HG02759 (cell line): ENCODE measurements at regions not wholly inside any gene's neighbourhood (a gene's known extent, or its start where the extent isn't known, plus 50 kb on each side); places are given as distances from the start of the nearest gene placed in this dataset.
A peak's percentile ranks its signal among the peaks of the same experiment; 100 is the strongest.
"Not testable (repeated sequence)": the region's sequence is repeated elsewhere in the genome, so short reads cannot be mapped to it uniquely, and the experiment has no call there.

ENCODE experiments used
- ATAC-seq: cut with Tn5 transposase; IDR thresholded peaks from one replicate; pipeline ENCODE4 v1.9.1; 2021; ENCODE audit warnings: mild to moderate bottlenecking, moderate library complexity; ENCODE audit not compliant: unreplicated experiment

DNA sequence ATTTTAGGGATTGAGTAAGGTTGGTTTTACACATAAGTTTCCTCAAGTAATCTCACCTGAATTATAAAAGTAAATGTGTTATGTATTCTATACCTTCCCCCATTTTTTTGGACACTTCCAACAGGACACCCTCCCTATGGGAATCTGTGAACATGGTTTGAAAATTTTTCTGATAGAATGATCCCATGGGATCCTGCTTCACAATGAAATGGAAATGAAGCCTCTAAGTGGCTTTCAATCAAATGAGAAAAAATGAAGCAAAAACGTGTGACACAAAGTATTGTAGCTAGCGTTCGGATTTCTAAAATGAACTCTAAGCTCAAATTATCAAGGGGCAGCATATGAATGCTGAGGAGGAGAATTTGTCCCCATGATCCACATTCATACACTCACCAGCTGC lies 1006.8 kb downstream of the ADGRL2 start:
- no peak for ATAC-seq

DNA sequence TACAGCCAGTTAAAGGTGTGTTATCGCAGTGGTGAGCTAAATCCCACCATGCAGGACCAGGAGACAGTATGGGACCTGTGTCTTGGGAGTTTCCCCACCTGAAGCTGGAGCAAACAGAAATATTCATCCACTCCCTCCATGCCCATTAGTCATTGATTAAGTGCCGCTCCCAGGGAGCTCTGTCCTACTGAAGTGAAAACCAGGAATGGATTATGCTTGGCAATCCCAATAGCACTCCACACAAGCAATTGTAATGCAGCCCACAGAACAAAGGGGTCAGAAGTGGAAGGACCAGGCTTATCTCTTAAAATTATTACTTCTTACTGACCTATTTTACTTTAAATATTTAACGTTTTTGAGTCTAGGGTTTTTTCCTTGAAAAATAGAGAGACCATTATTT lies 1005.4 kb downstream of the ADGRL2 start:
- no peak for ATAC-seq

GRCh38 chr1:82801176-82801575 lies 1000.4 kb downstream of the ADGRL2 start:
- no peak for ATAC-seq

DNA sequence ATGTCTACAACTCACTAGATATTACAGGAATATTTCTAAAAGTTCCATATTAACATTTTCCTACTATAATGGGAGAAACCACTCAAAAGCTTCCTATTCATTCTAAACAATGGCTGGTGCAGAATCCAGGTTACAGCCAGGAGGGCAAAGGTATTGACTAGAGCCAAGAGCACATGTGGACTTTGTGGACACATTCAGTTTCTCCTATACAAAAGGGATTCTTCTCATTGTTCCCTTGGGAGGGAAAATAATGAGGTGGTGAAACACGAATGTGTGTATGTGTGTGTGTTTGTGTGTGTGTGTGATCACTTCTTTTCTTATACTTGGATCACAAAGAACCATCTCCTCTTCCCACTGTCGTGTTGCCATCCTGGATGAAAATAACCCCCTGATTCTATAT lies 1000.0 kb downstream of the ADGRL2 start:
- ATAC-seq, result no peak

DNA sequence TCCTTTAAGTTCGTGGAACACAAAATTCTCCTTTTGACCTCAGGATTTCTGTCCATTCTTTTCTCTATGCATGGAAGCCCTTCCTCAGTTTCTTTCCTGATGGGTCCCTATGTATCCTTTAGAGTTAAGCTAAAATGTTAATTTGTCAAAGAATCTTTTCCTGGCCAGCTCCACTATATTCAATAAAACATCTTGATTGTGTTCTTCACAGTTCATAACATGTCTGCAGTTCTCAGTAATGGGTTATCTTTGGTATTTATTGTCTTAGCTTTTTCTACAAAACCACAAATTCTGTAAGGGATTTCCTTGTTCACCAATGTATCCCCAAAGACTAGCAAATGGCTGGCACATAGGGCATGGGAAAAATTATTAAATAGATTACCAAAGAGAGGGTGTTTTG lies 998.5 kb downstream of the ADGRL2 start:
- ATAC-seq, result no peak

DNA sequence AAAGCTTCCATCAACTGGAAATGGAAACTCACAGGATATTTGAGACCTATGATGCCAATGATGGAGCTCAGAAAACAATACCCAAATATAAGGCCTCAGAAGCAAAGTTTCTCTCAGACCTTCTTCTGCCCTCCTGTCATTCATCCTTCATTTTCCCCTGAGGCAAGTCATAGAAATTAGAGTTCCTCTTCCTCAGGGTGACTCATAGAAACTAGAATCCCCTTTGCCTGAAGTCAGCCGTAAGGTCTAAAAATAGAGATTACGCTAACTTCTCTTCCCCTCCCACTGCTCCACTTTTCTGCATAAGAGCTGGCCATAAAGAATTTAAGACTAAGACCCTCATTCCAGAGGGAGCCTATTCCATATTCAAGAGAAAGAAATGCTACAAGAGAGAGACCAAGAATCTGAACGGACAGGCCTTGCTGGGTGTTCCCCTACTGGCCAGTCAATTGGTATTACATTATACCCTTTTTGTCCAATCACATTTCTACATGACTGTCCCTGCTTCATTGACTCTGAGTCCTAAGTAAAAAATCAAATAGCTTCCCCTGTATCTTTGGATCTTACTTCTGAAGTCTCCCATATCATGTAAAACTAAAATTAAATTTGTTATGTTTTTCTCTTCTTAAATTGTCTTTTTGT lies 994.9 kb downstream of the ADGRL2 start:
- peak; percentile 69 for ATAC-seq

DNA sequence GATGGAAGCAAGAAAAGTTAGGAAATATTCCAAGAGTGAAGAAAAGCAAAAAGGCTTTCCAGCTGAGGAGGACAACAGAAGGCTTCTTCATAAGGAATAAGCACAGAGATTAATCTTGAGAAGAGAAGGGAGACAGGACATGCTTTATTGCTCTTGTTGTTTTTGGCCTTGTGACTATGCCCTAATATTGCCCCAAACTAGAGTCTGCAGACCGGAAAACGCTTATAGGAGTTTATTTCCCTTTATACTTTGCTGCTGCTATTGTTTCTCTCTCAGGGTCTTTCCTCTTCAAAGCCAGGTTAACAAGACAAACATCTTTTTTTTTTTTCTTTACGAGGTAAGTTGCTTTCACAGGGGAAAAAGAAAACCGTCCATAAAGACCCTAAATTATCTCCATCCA lies 991.4 kb downstream of the ADGRL2 start:
- no peak for ATAC-seq

DNA sequence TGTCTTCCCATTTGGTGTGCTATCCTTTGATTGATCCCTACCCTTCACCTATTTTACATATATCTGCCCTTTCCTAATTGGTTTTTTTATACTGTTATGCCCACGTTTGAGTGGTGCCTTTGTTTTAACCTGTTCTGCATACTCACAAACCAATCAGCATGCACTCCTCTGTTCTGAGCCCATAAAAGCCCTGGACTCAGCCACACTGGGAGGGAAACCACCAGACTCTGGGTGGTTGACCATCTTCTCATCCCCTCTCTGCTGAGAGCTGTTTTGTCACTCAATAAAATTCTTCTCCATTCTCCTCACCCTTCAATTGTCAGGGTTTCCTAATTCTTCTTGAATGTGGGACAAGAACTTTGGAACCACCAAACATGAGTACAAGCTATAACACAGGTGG lies 989.8 kb downstream of the ADGRL2 start:
- no peak for ATAC-seq

GRCh38 chr1:82788660-82789059 lies 987.9 kb downstream of the ADGRL2 start:
- ATAC-seq, result no peak

DNA sequence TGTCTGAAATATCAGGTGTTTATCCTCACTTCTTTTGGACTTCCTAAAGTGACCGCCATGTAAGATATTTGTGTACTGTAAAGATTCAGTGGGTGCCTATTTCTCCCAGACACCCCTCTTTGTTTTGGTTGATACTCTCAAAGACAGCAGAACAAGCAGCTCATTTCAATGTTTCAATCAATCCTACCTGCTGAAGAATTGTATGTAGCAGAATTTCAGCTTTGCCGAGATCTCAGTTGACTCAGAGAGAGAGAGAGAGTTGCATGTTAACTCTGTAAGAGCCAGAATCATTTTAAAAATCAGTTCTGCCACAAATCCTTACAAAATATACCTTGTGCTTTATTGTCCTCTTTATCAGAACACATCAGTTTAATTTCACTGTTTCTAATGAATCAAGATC lies 987.3 kb downstream of the ADGRL2 start:
- ATAC-seq, result no peak

DNA sequence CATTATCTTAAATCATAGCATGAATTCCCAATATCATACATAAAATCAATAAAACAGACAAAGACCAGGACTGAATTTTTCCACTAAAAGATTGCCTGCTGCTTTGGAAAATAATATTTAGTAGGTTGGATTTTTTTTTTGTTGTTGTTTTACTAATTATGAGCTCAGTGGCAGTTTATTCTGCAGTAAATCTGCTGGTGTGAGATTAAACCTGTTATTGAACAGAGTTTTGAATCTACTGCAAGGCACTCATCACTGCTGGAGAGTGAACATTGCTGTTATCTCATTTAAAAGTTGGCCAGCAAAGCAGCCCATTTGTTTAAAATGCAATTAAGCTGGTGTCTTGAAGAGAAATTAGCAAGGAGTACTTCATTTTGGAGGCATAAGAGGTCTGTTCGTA lies 986.1 kb downstream of the ADGRL2 start:
- no peak for ATAC-seq

DNA sequence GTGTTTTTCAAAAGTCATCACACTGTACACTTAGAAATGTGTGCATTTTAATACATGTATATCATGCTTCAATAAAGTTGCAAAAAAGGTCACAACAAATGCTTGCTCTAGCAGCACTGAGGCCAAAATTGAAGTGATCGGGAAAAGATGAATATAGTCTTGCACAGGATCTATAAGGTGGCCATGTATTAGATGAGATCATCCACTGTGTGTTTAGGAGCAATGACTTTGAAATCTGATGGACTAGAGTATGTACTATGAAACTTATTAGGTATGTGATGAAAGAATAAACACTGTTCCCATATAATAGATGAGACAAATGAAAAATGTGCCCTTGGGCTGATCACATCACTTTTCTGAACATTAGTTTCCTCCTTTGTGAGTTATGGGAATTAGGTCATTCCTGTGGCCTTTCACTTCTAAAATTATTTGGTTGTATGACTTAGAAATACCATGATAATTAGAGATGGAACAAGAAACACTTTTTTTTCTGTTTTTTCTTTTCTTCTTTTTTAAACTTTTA lies 984.6 kb downstream of the ADGRL2 start:
- no peak for ATAC-seq

- ATAC-seq, result no peak
Observed at GRCh38 chr1:82783044-82783443, 982.3 kb downstream of the ADGRL2 start.

DNA sequence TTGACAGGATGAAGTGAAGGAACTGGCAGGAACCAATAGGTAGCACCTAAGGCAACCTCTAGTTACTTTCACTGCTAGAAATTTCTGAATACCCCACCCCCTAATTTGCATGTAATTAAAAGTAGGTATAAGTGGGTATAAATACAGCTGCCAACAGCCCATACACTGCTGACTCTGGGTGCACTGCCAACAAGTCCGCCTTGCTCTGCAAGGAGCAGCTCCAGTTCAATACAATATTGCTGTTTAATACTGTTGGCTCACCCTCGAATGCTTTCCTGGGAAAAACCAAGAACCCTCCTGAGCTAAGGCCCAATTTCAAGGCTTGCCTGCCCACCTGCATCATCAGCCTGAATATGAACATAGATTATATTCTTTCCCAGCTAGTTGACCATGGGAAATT lies 981.9 kb downstream of the ADGRL2 start:
- ATAC-seq, result no peak

DNA sequence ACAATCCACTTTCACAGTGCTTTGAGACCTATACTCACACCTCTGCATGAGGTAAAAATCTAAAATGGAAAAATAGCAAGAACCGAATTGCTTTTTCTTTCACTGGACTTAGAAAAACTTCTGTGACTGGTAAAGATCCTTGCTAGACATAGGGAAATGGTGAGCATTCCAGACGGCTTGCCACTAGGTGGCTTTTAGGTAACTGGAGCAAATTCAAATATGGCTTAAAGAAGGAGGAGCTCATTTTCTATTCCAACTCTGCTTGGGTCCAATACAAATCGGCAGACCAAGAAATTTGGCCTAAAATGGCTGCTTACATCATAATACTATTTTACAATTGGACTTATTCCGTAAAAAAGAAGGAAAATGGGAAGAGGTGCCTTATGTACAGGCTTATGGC lies 977.9 kb downstream of the ADGRL2 start:
- ATAC-seq, result no peak

DNA sequence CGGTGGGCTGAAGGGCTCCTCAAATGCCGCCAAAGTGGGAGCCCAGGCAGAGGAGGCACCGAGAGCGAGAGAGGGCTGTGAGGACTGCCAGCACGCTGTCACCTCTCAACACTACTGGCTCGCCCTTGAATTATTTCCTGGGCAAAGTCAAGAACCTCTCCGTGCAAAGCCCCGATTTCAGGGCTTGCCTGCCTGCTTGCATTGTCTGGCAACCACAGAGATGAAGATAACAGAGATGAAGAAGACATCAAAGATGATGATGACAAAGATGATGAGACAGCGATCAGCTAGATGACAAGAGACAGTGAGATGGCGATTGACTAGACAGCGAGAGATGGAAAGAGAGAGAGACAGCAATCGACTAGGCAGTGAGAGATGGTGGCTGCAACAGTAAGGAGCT lies 976.5 kb downstream of the ADGRL2 start:
- ATAC-seq, result no peak

- ATAC-seq, result not testable (repeated sequence)
Observed at GRCh38 chr1:82776730-82777129, 976.0 kb downstream of the ADGRL2 start.

DNA sequence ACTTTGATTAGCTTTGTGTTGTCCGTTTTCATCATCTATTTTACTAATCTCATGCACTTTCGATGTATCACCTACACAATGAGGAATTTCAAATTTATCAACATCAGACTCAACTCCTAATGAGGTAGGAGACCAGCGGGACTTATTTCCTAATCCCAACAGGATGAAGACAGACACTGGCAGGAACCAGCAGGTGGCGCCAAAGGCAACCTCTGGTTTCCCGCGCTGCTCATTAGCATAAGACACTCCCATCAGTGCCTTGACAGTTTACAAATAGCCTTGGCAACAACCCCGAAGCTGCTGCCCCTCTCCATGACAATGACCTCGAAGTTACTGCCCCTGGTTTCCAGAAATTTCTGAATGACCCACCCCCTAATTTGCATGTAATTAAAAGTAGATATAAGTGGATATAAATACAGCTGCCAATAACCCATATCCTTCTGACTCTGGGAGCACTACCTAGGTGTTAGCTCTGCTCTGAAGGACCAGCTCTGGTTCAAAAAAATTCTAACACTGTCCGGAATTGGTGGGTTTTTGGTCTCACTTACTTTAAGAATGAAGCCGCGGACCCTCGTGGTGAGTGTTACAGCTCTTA lies 974.8 kb downstream of the ADGRL2 start:
- no peak for ATAC-seq

DNA sequence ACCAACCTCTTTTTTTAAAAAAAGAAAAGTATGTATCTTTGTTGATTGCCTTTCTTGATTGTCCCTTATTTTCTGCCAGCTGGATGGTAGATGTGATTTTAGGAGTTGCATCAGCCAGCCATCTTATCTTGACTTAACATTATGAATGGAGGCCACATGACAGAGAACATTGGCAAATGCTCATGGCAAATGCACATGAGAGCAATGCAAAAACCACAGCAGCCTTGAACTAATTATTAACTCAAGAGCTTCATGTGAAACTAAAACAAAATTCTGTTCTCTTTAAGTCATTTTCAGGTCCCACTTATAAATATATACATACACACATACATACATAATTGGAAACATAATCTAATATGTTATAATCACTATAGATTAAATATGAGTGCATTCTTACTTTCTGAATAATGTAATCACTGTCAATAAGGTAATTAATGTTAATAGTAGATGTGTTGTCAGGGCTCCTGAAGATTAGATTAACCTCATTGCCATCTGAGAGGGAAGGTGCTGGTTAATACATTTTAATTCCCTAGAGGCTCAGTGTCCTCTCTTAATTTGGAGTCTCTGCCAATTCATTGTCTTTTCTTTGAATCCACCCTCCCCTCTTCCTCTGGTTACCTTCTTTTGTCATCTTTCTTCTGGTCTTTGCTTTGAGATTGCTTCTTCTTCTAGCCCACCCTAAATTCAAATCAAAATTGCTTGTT lies 962.2 kb downstream of the ADGRL2 start:
- ATAC-seq, result peak; percentile 90

DNA sequence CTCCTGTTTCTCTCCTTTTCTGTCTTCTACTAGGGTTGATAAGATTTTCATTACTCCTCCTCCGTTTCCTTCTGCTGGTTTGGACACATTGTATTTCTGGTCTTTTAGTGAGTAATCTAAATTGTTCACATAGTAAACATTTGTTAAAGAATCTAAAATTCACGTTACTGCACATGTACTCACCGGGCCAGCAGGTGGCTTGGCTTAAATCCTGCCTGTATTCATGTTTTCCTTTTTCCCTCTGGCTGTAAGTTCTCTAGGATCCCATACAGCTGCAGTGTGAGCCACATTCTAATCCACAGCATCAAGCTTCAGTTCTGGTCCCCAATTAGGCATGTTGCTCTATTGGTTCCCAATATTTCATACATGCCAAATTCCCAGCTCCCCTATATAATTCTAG lies 958.3 kb downstream of the ADGRL2 start:
- ATAC-seq, result no peak

DNA sequence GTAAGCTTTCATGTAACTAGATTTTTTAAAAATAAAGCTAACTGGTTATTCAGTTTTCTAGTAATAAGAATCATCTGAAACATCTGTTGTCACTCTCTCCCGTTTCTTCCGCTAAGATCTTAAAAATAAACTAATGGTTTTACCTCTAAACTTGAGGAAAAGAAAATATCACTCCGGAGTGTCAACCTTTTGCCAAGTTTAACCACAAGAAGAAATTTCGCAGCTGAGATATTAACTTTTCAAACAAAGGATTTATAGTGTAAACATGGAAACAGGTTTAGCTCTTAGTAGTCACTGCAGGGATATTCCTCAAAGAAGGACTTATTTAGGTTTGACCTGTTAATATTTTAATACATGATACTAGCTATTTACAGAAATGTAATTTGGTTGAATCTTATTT lies 954.9 kb downstream of the ADGRL2 start:
- ATAC-seq, result no peak

DNA sequence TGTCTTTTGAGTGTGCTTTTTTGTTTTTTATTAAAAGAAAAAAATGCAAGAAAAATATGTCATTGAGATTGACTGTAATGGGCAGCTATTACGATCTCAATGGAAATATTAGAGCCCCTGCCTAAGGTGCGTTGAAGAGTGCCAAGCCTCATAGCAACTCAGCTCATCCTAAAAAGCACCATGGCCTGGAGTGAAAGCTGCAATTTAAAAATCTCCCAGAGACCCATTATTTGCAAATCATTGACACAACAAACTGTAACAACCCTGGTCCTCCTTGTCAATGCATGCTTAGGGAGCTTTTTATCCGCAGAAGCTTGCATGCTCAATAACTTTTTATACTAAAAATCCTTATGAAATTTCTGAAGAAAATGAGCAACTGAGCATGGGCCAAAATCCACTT lies 954.5 kb downstream of the ADGRL2 start:
- ATAC-seq, result no peak
